ENCODE measurements at regions not wholly inside any gene's neighbourhood (a gene's known extent, or its start where the extent isn't known, plus 50 kb on each side); places are given as distances from the start of the nearest gene placed in this dataset.

- H3K27ac ChIP-seq (ENCODE audit: extremely low read depth, low read depth, low read length) = no peak overlapping the region
- TF ChIP-seq KLF1 (tag by site-specific recombination; IDR thresholded peaks at IDR 0.05) (no peak), ZNF530 (tag by site-specific recombination; IDR thresholded peaks at IDR 0.05; ENCODE audit: low read depth) (no peak), ZNF549 (tag by site-specific recombination; IDR thresholded peaks at IDR 0.05) (no peak), KLF10 (tag by site-specific recombination; IDR thresholded peaks at IDR 0.05) (no peak), ZNF658 (tag by site-specific recombination; IDR thresholded peaks at IDR 0.05) (no peak), ZNF639 (tag by site-specific recombination; IDR thresholded peaks at IDR 0.05) (no peak), ZNF362 (tag by site-specific recombination; IDR thresholded peaks at IDR 0.05) (no peak), ZNF26 (tag by site-specific recombination; IDR thresholded peaks at IDR 0.05) (no peak)
- TF ChIP-seq, protein P1, sequence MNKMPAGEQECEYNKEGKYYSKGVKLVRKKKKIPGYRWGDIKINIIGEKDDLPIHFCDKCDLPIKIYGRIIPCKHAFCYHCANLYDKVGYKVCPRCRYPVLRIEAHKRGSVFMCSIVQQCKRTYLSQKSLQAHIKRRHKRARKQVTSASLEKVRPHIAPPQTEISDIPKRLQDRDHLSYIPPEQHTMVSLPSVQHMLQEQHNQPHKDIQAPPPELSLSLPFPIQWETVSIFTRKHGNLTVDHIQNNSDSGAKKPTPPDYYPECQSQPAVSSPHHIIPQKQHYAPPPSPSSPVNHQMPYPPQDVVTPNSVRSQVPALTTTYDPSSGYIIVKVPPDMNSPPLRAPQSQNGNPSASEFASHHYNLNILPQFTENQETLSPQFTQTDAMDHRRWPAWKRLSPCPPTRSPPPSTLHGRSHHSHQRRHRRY (tag by site-specific recombination; IDR thresholded peaks at IDR 0.05) = no peak
- H3K36me3 ChIP-seq (ENCODE audit: control insufficient read depth in 2 of 2, insufficient read depth in 1 of 2, low read length in 2 of 2) = no peaks in the 10 kb centered on the region
- no peaks in the 10 kb centered on the region for H3K9me3 ChIP-seq (ENCODE audit: control insufficient read depth, insufficient read depth, low read depth, low read length)
- ChIA-PET CTCF (no interaction called here), POLR2A (no interaction called here)
- H3K4me1 ChIP-seq (ENCODE audit: control insufficient read depth, insufficient read depth, low read length) = no peaks in the 10 kb centered on the region
- H3K4me3 ChIP-seq (ENCODE audit: low read depth, low read length) = no peak overlapping the region
Observed at GRCh38 chr2:180653481-180653880, 326.9 kb upstream of the UBE2E3 start.

GRCh38 chr2:180652794-180653193 is 327.6 kb upstream of the UBE2E3 start:
- Histone ChIP-seq H3K4me3 (ENCODE audit: low read depth, low read length) (no peak overlapping the region), H3K9me3 (ENCODE audit: control insufficient read depth, insufficient read depth, low read depth, low read length) (no peaks in the 10 kb centered on the region), H3K27ac (ENCODE audit: extremely low read depth, low read depth, low read length) (no peak overlapping the region), H3K4me1 (ENCODE audit: control insufficient read depth, insufficient read depth, low read length) (no peaks in the 10 kb centered on the region), H3K36me3 (ENCODE audit: control insufficient read depth in 2 of 2, insufficient read depth in 1 of 2, low read length in 2 of 2) (no peaks in the 10 kb centered on the region)
- ChIA-PET CTCF (no interaction called here), POLR2A (no interaction called here)
- no peak for TF ChIP-seq ZNF501 (tag by site-specific recombination; IDR thresholded peaks at IDR 0.05)
- no peak for TF ChIP-seq AEBP2 (tag by site-specific recombination; IDR thresholded peaks at IDR 0.05; ENCODE audit: borderline replicate concordance)
- TF ChIP-seq PRDM4 (tag by site-specific recombination; IDR thresholded peaks at IDR 0.05) = no peak
- TF ChIP-seq, protein P2, sequence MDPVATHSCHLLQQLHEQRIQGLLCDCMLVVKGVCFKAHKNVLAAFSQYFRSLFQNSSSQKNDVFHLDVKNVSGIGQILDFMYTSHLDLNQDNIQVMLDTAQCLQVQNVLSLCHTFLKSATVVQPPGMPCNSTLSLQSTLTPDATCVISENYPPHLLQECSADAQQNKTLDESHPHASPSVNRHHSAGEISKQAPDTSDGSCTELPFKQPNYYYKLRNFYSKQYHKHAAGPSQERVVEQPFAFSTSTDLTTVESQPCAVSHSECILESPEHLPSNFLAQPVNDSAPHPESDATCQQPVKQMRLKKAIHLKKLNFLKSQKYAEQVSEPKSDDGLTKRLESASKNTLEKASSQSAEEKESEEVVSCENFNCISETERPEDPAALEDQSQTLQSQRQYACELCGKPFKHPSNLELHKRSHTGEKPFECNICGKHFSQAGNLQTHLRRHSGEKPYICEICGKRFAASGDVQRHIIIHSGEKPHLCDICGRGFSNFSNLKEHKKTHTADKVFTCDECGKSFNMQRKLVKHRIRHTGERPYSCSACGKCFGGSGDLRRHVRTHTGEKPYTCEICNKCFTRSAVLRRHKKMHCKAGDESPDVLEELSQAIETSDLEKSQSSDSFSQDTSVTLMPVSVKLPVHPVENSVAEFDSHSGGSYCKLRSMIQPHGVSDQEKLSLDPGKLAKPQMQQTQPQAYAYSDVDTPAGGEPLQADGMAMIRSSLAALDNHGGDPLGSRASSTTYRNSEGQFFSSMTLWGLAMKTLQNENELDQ (tag by site-specific recombination; IDR thresholded peaks at IDR 0.05; ENCODE audit: low read depth) = no peak
